ENCODE measurements at regions not wholly inside any gene's neighbourhood (a gene's known extent, or its start where the extent isn't known, plus 50 kb on each side); places are given as distances from the start of the nearest gene placed in this dataset.

- TF ChIP-seq POLR2A (IDR thresholded peaks at IDR 0.05) (no peak), CTCF (IDR thresholded peaks at IDR 0.05) (no peak), EP300 (IDR thresholded peaks at IDR 0.05) (no peak), POLR2AphosphoS5 (IDR thresholded peaks at IDR 0.05) (no peak)
These were observed 93.1 kb upstream of the TMEM45B start for GRCh38 chr11:129722529-129722928.

All from stomach (tissue), 4 donors.